IMR-90 (cell line): ENCODE measurements at regions not wholly inside any gene's neighbourhood (a gene's known extent, or its start where the extent isn't known, plus 50 kb on each side); places are given as distances from the start of the nearest gene placed in this dataset.

Experiments used
- ATAC-seq: fragments of 200-7000 bp; cut with Tn5 transposase; 2 replicates; pipeline ENCODE4 v1.9.1; 2020; ENCODE audit warnings: low read depth, mild to moderate bottlenecking, moderate library complexity
- BruUV-seq: library from RNA; stranded (reverse); fragments of 400-500 nt; replicated peaks from 2 replicates; lab custom pipeline; 2021; lab: Mats Ljungman, UMichigan
- CTCF ChIA-PET: fragments of 300-600 bp; formaldehyde crosslinking; extraction: SDS; loops from one replicate; lab custom pipeline; 2021; ENCODE audit warnings: antibody characterized with exemption; lab: Yijun Ruan, JAX
- POLR2A ChIA-PET: fragments of 300-600 bp; sonication (Branson Sonifier 250); formaldehyde crosslinking; loops from one replicate; lab custom pipeline; 2022; ENCODE audit warnings: antibody characterized with exemption; ENCODE audit not compliant: unreplicated experiment; lab: Charles Lee
- DNase-seq: peaks from one replicate; pipeline ENCODE4 v3.0.0; 2013
- H2AFZ ChIP-seq: replicated peaks from 2 replicates; pipeline ENCODE3; 2013; ENCODE audit warnings: low read length, mild to moderate bottlenecking; ENCODE audit not compliant: poor library complexity
- H2AK5ac ChIP-seq: 2 replicates; pipeline ENCODE4 v1.6.1; 2013; ENCODE audit warnings: low read depth, low read length, inconsistent platforms
- H2AK9ac ChIP-seq: replicated peaks from 2 replicates; pipeline ENCODE3; 2013; ENCODE audit warnings: mild to moderate bottlenecking, low read depth, low read length, moderate library complexity; ENCODE audit not compliant: poor library complexity
- H2BK120ac ChIP-seq: 2 replicates; pipeline ENCODE4 v1.6.1; 2013; ENCODE audit warnings: low read depth, low read length, inconsistent platforms
- H2BK15ac ChIP-seq: 3 replicates; pipeline ENCODE4 v1.6.1; 2013; ENCODE audit warnings: low read depth, low read length, inconsistent platforms
- H2BK20ac ChIP-seq: 2 replicates; pipeline ENCODE4 v1.6.1; 2013; ENCODE audit warnings: low read depth, mild to moderate bottlenecking, inconsistent platforms, low read length, moderate library complexity
- H2BK5ac ChIP-seq: 2 replicates; pipeline ENCODE4 v1.6.1; 2013; ENCODE audit warnings: mild to moderate bottlenecking, low read depth, low read length, inconsistent platforms; ENCODE audit not compliant: poor library complexity, severe bottlenecking
- H3K14ac ChIP-seq: replicated peaks from 2 replicates; pipeline ENCODE4 v1.6.1; 2013; ENCODE audit warnings: low read depth, low read length, inconsistent platforms
- H3K18ac ChIP-seq: 2 replicates; pipeline ENCODE4 v1.6.1; 2013; ENCODE audit warnings: low read depth, low read length, control low read depth
- H3K23ac ChIP-seq: 2 replicates; pipeline ENCODE4 v1.6.1; 2013; ENCODE audit warnings: low read depth, low read length, inconsistent platforms
- H3K27ac ChIP-seq: 2 replicates; pipeline ENCODE4 v1.5.1; 2013; ENCODE audit warnings: mild to moderate bottlenecking, control low read depth, low read length; ENCODE audit not compliant: insufficient read depth
- H3K27me3 ChIP-seq: 2 replicates; pipeline ENCODE4 v1.6.1; 2013; ENCODE audit warnings: low read length; ENCODE audit not compliant: control insufficient read depth, insufficient read depth
- H3K36me3 ChIP-seq: 2 replicates; pipeline ENCODE4 v1.6.1; 2013; ENCODE audit warnings: low read length, mixed read lengths; ENCODE audit not compliant: control insufficient read depth, insufficient read depth
- H3K4ac ChIP-seq: 2 replicates; pipeline ENCODE4 v1.6.1; 2013; ENCODE audit warnings: low read depth, low read length, inconsistent platforms
- H3K4me1 ChIP-seq: 2 replicates; pipeline ENCODE4 v1.6.1; 2013; ENCODE audit warnings: low read length, mixed read lengths; ENCODE audit not compliant: control insufficient read depth, insufficient read depth
- H3K4me2 ChIP-seq: 2 replicates; pipeline ENCODE4 v1.6.1; 2013; ENCODE audit warnings: low read depth, mild to moderate bottlenecking, control low read depth, low read length, moderate library complexity
- H3K4me3 ChIP-seq: 2 replicates; pipeline ENCODE4 v1.5.1; 2013; ENCODE audit warnings: low read depth, mild to moderate bottlenecking, control low read depth, low read length, moderate library complexity; ENCODE audit not compliant: insufficient read depth
- H3K56ac ChIP-seq: 2 replicates; pipeline ENCODE4 v1.6.1; 2013; ENCODE audit warnings: low read length, inconsistent platforms; ENCODE audit not compliant: insufficient read depth; ENCODE audit errors: extremely low read depth
- H3K79me1 ChIP-seq, 2 experiments: 2 replicates each; pipeline ENCODE4 v1.6.1; 2013; ENCODE audit warnings: low read length in 2 of 2, inconsistent platforms in 1 of 2, low read depth in 1 of 2
- H3K9ac ChIP-seq: 2 replicates; pipeline ENCODE4 v1.6.1; 2013; ENCODE audit warnings: low read depth, low read length, control low read depth
- H3K9me1 ChIP-seq: 2 replicates; pipeline ENCODE4 v1.6.1; 2013; ENCODE audit warnings: low read length, inconsistent platforms; ENCODE audit not compliant: insufficient read depth
- H3K9me3 ChIP-seq: 2 replicates; pipeline ENCODE4 v1.6.1; 2013; ENCODE audit warnings: low read length; ENCODE audit not compliant: control insufficient read depth, insufficient read depth
- H4K20me1 ChIP-seq: 2 replicates; pipeline ENCODE4 v1.6.1; 2013; ENCODE audit warnings: low read length, inconsistent platforms; ENCODE audit not compliant: insufficient read depth
- H4K5ac ChIP-seq: 2 replicates; pipeline ENCODE4 v1.6.1; 2013; ENCODE audit warnings: mild to moderate bottlenecking, low read depth, low read length, control low read depth
- H4K8ac ChIP-seq, 2 experiments: 2 replicates each; pipeline ENCODE4 v1.6.1; 2013; ENCODE audit warnings: low read depth in 2 of 2, low read length in 2 of 2, control low read depth in 1 of 2, inconsistent platforms in 1 of 2
- H4K91ac ChIP-seq: 2 replicates; pipeline ENCODE4 v1.6.1; 2013; ENCODE audit warnings: low read depth, low read length, inconsistent platforms; ENCODE audit not compliant: insufficient read depth
- CEBPB ChIP-seq: IDR thresholded peaks from 2 replicates; pipeline ENCODE4 v1.6.1; 2012; ENCODE audit warnings: low read depth, low read length, improper control_type of control experiment
- MAFK ChIP-seq: IDR thresholded peaks from 2 replicates; pipeline ENCODE4 v1.6.1; 2012; ENCODE audit warnings: low read depth, low read length, improper control_type of control experiment
- dilution Hi-C: fragments of 300-500 bp; cut with HindIII; formaldehyde crosslinking; loops from one replicate; pipeline ENCODE4 v1.14.3; 2018; ENCODE audit warnings: low sequenced_read_pairs; ENCODE audit not compliant: unreplicated experiment
- in situ Hi-C: fragments of 300-500 bp; cut with MboI; formaldehyde crosslinking; loops from 3 replicates; pipeline ENCODE4 v1.14.3; 2019; ENCODE audit warnings: low sequenced_read_pairs, inconsistent platforms, mixed read lengths
- intact Hi-C: fragments of 100-400 bp; cut with micrococcal nuclease; formaldehyde crosslinking; loops from 2 replicates; pipeline ENCODE4 v1.10.0; 2022

DNA sequence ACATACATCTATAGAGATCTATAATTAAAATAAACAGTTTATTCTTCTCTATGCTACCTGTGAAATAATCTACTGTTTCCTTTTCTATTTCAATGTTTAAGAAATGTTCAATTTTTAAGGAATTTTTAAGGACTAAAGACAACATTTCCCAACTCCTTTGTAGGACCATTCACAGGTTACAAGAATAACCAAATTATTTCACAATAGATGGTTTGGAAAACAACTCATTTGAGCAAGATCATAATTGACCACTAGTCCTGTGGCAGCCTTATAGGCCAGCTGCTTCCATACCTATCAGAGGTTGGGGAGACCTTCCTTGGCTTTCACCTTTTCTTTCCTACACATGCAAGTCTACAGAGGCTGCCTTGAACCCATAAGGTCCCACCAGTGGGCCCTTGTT, 193.7 kb downstream of the TTC39B start:
- CTCF ChIA-PET = no interaction called here
- POLR2A ChIA-PET = no interaction called here
- H2AFZ ChIP-seq = no peak overlapping the region
- in situ Hi-C loops = no loop called here
- peaks cover 9% of the 10 kb centered on the region for H3K27me3 ChIP-seq
- H4K20me1 ChIP-seq = no peaks in the 10 kb centered on the region
- no peak overlapping the region for H2BK20ac ChIP-seq
- ATAC-seq (no peak), DNase-seq (no peak)
- H4K91ac ChIP-seq = no peak overlapping the region
- H2AK5ac ChIP-seq = no peak overlapping the region
- no peaks in the 10 kb centered on the region for H3K79me1 ChIP-seq
- no peak overlapping the region for H3K18ac ChIP-seq
- TF ChIP-seq MAFK (no peak), CEBPB (peak; percentile 57)
- H3K27ac ChIP-seq = no peak overlapping the region
- no peaks in the 10 kb centered on the region; the same call in 1 of the 2 replicates for H3K4me1 ChIP-seq
- no peak overlapping the region for H2BK15ac ChIP-seq
- no peak overlapping the region for H2BK5ac ChIP-seq
- H3K9me3 ChIP-seq = no peaks in the 10 kb centered on the region
- intact Hi-C loops = no loop called here
- H4K5ac ChIP-seq = no peak overlapping the region
- H3K56ac ChIP-seq = no peak overlapping the region
- H3K9ac ChIP-seq = no peak overlapping the region
- no peak overlapping the region for H3K23ac ChIP-seq
- H3K14ac ChIP-seq = no peak overlapping the region
- H3K4me2 ChIP-seq = no peak overlapping the region
- no peak overlapping the region for H2BK120ac ChIP-seq
- no peaks in the 10 kb centered on the region for H3K9me1 ChIP-seq
- H3K4ac ChIP-seq = no peak overlapping the region
- no peak overlapping the region for H4K8ac ChIP-seq
- no TSS peak for BruUV-seq
- H2AK9ac ChIP-seq = no peak overlapping the region
- dilution Hi-C loops = no loop called here
- no peaks in the 10 kb centered on the region for H3K36me3 ChIP-seq
- no peak overlapping the region for H3K4me3 ChIP-seq
